H1 (cell line): ENCODE measurements at regions not wholly inside any gene's neighbourhood (a gene's known extent, or its start where the extent isn't known, plus 50 kb on each side); places are given as distances from the start of the nearest gene placed in this dataset.

Source experiments
- BACH1 ChIP-seq: IDR thresholded peaks from 2 replicates; pipeline ENCODE4 v1.6.1; 2012; ENCODE audit warnings: low read length, improper control_type of control experiment
- BRCA1 ChIP-seq: IDR thresholded peaks from 2 replicates; pipeline ENCODE4 v1.6.1; 2012; ENCODE audit warnings: low read depth, low read length, improper control_type of control experiment
- CREB1 ChIP-seq: IDR thresholded peaks from 2 replicates; pipeline ENCODE4 v1.6.1; 2012; ENCODE audit warnings: inconsistent platforms
- CTBP2 ChIP-seq: IDR thresholded peaks from 2 replicates; pipeline ENCODE4 v1.7.0; 2011; ENCODE audit warnings: borderline replicate concordance, mild to moderate bottlenecking, moderate library complexity, mixed read lengths, low read length; ENCODE audit not compliant: insufficient read depth, insufficient read length
- HDAC2 ChIP-seq, 2 experiments: fragments of 300-600 bp in 1 of 2; sonication (generic) in 1 of 2; IDR thresholded peaks; 2 replicates each; pipeline ENCODE4 v1.6.1; 2011 to 2012; ENCODE audit warnings: low read depth in 2 of 2, low read length in 2 of 2, mild to moderate bottlenecking in 2 of 2, moderate library complexity in 2 of 2, borderline replicate concordance in 1 of 2, inconsistent platforms in 1 of 2
- MAFK ChIP-seq: IDR thresholded peaks from 2 replicates; pipeline ENCODE4 v1.6.1; 2012; ENCODE audit warnings: low read depth, mild to moderate bottlenecking, improper control_type of control experiment, low read length
- NRF1 ChIP-seq: IDR thresholded peaks from 2 replicates; pipeline ENCODE4 v1.6.1; 2011; ENCODE audit warnings: mild to moderate bottlenecking, low read depth, low read length, improper control_type of control experiment
- POU5F1 ChIP-seq: IDR thresholded peaks from 2 replicates; pipeline ENCODE4 v1.6.1; 2011; ENCODE audit warnings: low read depth, mild to moderate bottlenecking, low read length, moderate library complexity
- SIN3A ChIP-seq, 2 experiments: IDR thresholded peaks in 1 of 2; conservative IDR thresholded peaks in 1 of 2; 2 replicates each; pipeline ENCODE4 v1.6.1; 2011 to 2012; ENCODE audit warnings: low read length in 2 of 2, improper control_type of control experiment in 1 of 2, low read depth in 1 of 2, mild to moderate bottlenecking in 1 of 2
- SIX5 ChIP-seq: IDR thresholded peaks from 2 replicates; pipeline ENCODE4 v1.6.1; 2011; ENCODE audit warnings: mild to moderate bottlenecking, low read depth, low read length
- SP4 ChIP-seq: IDR thresholded peaks from 2 replicates; pipeline ENCODE4 v1.6.1; 2012; ENCODE audit warnings: low read length, inconsistent platforms
- TEAD4 ChIP-seq: IDR thresholded peaks from 2 replicates; pipeline ENCODE4 v1.6.1; 2012; ENCODE audit warnings: low read depth, low read length, inconsistent platforms, mixed read lengths
- TF ChIP-seq, protein P1 (sequence below): IDR thresholded peaks from 2 replicates; pipeline ENCODE4 v1.6.1; 2012; ENCODE audit warnings: inconsistent platforms

DNA sequence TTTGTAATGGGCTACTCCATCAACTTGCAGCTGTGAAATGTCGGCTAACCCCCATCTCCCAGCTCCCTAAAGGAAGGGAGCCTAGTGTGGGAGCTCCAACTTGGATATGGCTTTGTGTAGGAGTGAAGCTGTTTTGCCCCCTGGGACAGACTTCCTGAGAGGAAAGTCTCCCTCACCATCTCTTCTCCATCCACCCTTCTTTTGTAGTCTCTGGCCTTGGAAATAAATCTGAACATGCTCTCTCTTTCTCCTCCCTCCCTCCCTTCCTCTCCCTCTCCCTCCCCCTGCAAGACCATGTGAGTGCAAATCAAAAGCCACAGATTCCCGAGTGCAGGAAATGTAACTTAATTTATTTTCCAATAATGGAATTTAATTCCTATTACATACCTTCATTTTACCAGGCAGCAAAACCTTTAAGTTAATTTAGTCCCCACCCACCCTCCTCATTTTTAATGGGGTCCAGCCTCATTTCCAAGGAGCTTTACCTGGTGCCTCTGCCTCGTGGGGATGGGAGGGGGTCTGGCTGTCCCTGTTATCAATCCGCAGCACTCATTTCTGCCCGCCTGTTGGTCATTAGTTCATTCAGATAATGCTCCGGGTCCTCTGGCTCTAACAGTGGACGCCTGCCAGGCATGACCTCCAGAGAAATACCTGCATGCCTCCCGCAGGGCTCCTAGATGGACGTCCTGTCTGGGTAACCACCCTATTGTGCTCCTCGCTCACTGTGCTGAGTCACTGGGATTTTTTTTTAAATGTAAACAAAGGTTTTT is 122.9 kb upstream of the TAF11L2 start (continued):
- TF ChIP-seq SIN3A (conservative IDR thresholded peaks at IDR 0.05 in 1 of 2, IDR thresholded peaks at IDR 0.05 in 1 of 2; ENCODE audit: low read depth in 1 of 2, low read length in 2 of 2), result no peak
- TF ChIP-seq CTBP2, result no peak
- TF ChIP-seq, protein P1, sequence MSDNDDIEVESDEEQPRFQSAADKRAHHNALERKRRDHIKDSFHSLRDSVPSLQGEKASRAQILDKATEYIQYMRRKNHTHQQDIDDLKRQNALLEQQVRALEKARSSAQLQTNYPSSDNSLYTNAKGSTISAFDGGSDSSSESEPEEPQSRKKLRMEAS, result no peak
- no peak for TF ChIP-seq SIX5
- peak; percentile 65; the same call in 1 of the 2 replicates for TF ChIP-seq MAFK
- TF ChIP-seq HDAC2 (IDR thresholded peaks at IDR 0.05; ENCODE audit: borderline replicate concordance in 1 of 2, low read depth in 2 of 2, low read length in 2 of 2), result 0 out of 4 replicates have a peak, but pooled peaks of 1 of the 2 experiments have one; percentile 8
- TF ChIP-seq CREB1, result no peak
- no peak for TF ChIP-seq TEAD4
- TF ChIP-seq POU5F1, result no peak
- TF ChIP-seq BRCA1, result no peak
- no peak for TF ChIP-seq SP4
- TF ChIP-seq NRF1, result no peak
- peak; percentile 29; the same call in 1 of the 2 replicates for TF ChIP-seq BACH1
